ENCODE measurements at regions not wholly inside any gene's neighbourhood (a gene's known extent, or its start where the extent isn't known, plus 50 kb on each side); places are given as distances from the start of the nearest gene placed in this dataset.

DNA sequence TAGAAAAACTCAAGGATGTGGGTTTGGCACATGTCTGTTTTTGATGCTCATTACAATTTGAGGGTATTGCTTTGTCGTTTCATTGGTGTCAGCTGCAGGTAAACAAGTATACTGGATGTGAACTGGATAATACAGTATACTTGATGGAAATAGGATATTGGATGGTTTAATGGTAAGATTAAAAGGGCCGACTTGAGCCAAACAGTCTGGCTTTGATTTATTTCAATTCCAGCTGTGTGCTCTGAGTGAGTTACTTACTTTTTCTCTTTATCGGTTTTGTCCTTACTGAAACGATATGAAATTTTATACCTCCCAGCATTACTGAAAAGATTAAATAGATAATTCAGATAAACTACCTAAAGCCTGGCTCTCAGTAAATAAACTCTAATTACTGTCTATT lies 227.6 kb downstream of the ASXL3 start:
- no peak for DNase-seq

DNA sequence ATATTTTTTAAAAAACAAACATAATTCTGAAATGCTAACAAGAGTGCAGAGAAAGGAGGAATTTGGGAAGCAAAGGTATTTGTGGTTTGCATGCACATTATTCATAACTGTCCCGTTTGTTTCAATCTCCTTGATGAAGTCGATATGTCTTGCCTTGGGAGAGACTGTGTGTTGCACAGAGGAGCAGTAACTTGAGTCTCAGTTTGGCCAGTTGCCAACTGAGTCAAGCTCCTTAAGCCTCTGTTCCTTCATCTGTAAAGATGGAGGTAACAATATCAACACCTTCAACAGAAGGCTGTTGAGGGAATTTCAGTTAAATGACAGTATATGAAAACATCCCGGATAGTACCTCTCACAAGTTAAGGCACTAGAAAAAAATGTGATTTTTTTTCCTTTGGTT lies 226.2 kb downstream of the ASXL3 start:
- DNase-seq, result no peak

DNA sequence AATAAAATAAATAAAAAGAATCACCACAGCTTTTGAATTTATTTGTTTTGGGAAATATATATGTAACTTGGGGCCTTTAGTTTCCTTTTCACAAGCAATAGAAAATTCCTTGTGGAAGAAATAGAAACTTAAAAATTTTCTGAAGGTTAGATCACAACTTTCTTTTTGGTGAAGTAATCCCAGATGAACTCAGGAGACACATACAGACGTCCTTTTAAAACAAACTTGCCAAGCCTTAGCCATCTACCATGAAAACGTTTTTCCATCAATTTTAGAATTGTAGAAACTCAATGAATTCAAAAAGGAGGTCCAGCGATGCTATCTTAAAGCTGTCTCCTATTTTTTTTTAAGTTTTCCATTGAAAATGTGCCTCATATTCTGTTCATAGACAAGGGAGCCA lies 225.6 kb downstream of the ASXL3 start:
- no peak for DNase-seq

DNA sequence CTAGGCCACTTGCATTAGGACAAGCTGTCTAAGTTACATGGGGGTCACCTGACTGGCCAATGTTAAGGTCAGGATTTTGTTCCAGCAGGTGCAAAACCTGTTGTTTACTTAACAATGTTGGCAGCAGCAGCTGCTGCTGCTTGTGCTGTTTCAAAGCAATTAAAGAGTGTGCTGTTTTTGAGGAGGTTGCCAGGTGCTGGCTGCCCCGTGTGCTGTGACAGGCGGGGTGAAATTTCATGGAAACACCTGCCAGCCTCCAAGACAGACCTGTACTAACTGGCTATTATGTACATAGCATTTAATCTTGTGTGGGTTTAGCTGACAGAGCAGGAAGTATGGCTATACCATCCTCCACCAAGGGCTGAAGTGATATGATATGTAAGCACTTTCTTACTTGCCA lies 224.9 kb downstream of the ASXL3 start:
- no peak for DNase-seq
